ENCODE measurements at regions not wholly inside any gene's neighbourhood (a gene's known extent, or its start where the extent isn't known, plus 50 kb on each side); places are given as distances from the start of the nearest gene placed in this dataset.

- Mint-ChIP-seq H3K36me3 (ENCODE audit: low read depth) (no peaks in the 10 kb centered on the region), H3K4me1 (ENCODE audit: low read depth) (no peaks in the 10 kb centered on the region), H3K4me3 (no peak overlapping the region), H3K9me3 (peaks cover 9% of the 10 kb centered on the region), H3K27ac (no peak overlapping the region), H3K27me3 (no peaks in the 10 kb centered on the region)
- H3K27ac ChIP-seq (ENCODE audit: low read depth in 1 of 2, low read length in 2 of 2): no peak overlapping the region
- ATAC-seq (ENCODE audit: poor library complexity) (no peak), DNase-seq (no peak)
- H3K36me3 ChIP-seq (ENCODE audit: insufficient read depth, low read length): no peaks in the 10 kb centered on the region
- intact Hi-C loops (cut with DNase I, micrococcal nuclease): no loop called here
- peaks cover 0 to 13% of the 10 kb centered on the region in 2 experiments for H3K9me3 ChIP-seq (ENCODE audit: control insufficient read depth in 1 of 2, insufficient read depth in 1 of 2, low read length in 2 of 2)
- no peak for TF ChIP-seq CTCF (IDR thresholded peaks at IDR 0.05)
- ChIA-PET POLR2A (no interaction called here), CTCF (no interaction called here)
- no peaks in the 10 kb centered on the region for H3K4me1 ChIP-seq (ENCODE audit: insufficient read depth, low read length)
- H3K27me3 ChIP-seq (ENCODE audit: control insufficient read depth in 1 of 2, insufficient read depth in 2 of 2, low read length in 2 of 2): no peaks in the 10 kb centered on the region
- no peak overlapping the region for H3K4me3 ChIP-seq (ENCODE audit: low read length)
Measured at GRCh38 chr4:62135565-62136156, 935.5 kb downstream of the ADGRL3 start.

GRCh38 chr4:62133977-62134376 is 933.9 kb downstream of the ADGRL3 start:
- H3K4me3 ChIP-seq (ENCODE audit: low read length): no peak overlapping the region
- H3K9me3 ChIP-seq (ENCODE audit: control insufficient read depth in 1 of 2, insufficient read depth in 1 of 2, low read length in 2 of 2): peaks cover 0 to 16% of the 10 kb centered on the region in 2 experiments
- no peaks in the 10 kb centered on the region for H3K4me1 ChIP-seq (ENCODE audit: insufficient read depth, low read length)
- no peaks in the 10 kb centered on the region for H3K36me3 ChIP-seq (ENCODE audit: insufficient read depth, low read length)
- H3K27ac ChIP-seq (ENCODE audit: low read depth in 1 of 2, low read length in 2 of 2): no peak overlapping the region
- H3K27me3 ChIP-seq (ENCODE audit: control insufficient read depth in 1 of 2, insufficient read depth in 2 of 2, low read length in 2 of 2): no peaks in the 10 kb centered on the region
- ChIA-PET POLR2A (no interaction called here), CTCF (no interaction called here)
- H3K27ac Mint-ChIP-seq: no peak overlapping the region
- peaks cover 11% of the 10 kb centered on the region for H3K9me3 Mint-ChIP-seq
- H3K4me3 Mint-ChIP-seq: no peak overlapping the region
- no peaks in the 10 kb centered on the region for H3K36me3 Mint-ChIP-seq (ENCODE audit: low read depth)
- H3K4me1 Mint-ChIP-seq (ENCODE audit: low read depth): no peaks in the 10 kb centered on the region
- TF ChIP-seq CTCF (IDR thresholded peaks at IDR 0.05): no peak
- no peak for ATAC-seq (ENCODE audit: poor library complexity)
- H3K27me3 Mint-ChIP-seq: no peaks in the 10 kb centered on the region
- no peak for DNase-seq
- intact Hi-C loops (cut with DNase I, micrococcal nuclease): no loop called here

- intact Hi-C loops (cut with DNase I, micrococcal nuclease): no loop called here
- DNase-seq (no peak), ATAC-seq (ENCODE audit: poor library complexity) (no peak)
- no peak for TF ChIP-seq CTCF (IDR thresholded peaks at IDR 0.05)
- Mint-ChIP-seq H3K36me3 (ENCODE audit: low read depth) (no peaks in the 10 kb centered on the region), H3K4me1 (ENCODE audit: low read depth) (no peaks in the 10 kb centered on the region), H3K9me3 (peaks cover 11% of the 10 kb centered on the region), H3K27ac (no peak overlapping the region), H3K27me3 (no peaks in the 10 kb centered on the region), H3K4me3 (no peak overlapping the region)
- Histone ChIP-seq H3K36me3 (ENCODE audit: insufficient read depth, low read length) (no peaks in the 10 kb centered on the region), H3K9me3 (ENCODE audit: control insufficient read depth in 1 of 2, insufficient read depth in 1 of 2, low read length in 2 of 2) (peaks cover 0 to 14% of the 10 kb centered on the region in 2 experiments), H3K4me3 (ENCODE audit: low read length) (no peak overlapping the region), H3K27ac (ENCODE audit: low read depth in 1 of 2, low read length in 2 of 2) (no peak overlapping the region), H3K27me3 (ENCODE audit: control insufficient read depth in 1 of 2, insufficient read depth in 2 of 2, low read length in 2 of 2) (no peaks in the 10 kb centered on the region), H3K4me1 (ENCODE audit: insufficient read depth, low read length) (no peaks in the 10 kb centered on the region)
- ChIA-PET POLR2A (no interaction called here), CTCF (no interaction called here)
Measured at GRCh38 chr4:62133101-62133897, 933.2 kb downstream of the ADGRL3 start.

Measured in CD4-positive, alpha-beta T cell (primary cell).